ENCODE measurements at regions not wholly inside any gene's neighbourhood (a gene's known extent, or its start where the extent isn't known, plus 50 kb on each side); places are given as distances from the start of the nearest gene placed in this dataset.

- DNase-seq (ENCODE audit: low read depth, low spot score) = no peak
- H3K4me3 ChIP-seq (ENCODE audit: control insufficient read depth in 2 of 3, extremely low read depth in 1 of 3, insufficient read depth in 2 of 3, low read depth in 1 of 3, low read length in 3 of 3) = no peak overlapping the region
- H3K4me2 ChIP-seq (ENCODE audit: control insufficient read depth, extremely low read depth, insufficient read depth, low read depth, low read length) = no peak overlapping the region
- no peaks in the 10 kb centered on the region for H3K27me3 ChIP-seq (ENCODE audit: control insufficient read depth, extremely low read depth, insufficient read depth, low read length)
- no peak for FAIRE-seq
- dilution Hi-C loops (cut with MboI; ENCODE audit: extremely low pct_ligation_motif_present, low sequenced_read_pairs) = no loop called here
- no peaks in the 10 kb centered on the region for H3K4me1 ChIP-seq (ENCODE audit: control insufficient read depth, extremely low read depth, insufficient read depth, low read length)
- no peaks in the 10 kb centered on the region for H3K36me3 ChIP-seq (ENCODE audit: control insufficient read depth in 2 of 2, extremely low read depth in 1 of 2, insufficient read depth in 2 of 2, low read length in 2 of 2)
- no peaks in the 10 kb centered on the region for H3K79me2 ChIP-seq (ENCODE audit: control insufficient read depth, insufficient read depth, low read length)
- no peaks in the 10 kb centered on the region for H3K9me1 ChIP-seq (ENCODE audit: control insufficient read depth, extremely low read depth, insufficient read depth, low read length)
- no peaks in the 10 kb centered on the region for H4K20me1 ChIP-seq (ENCODE audit: control insufficient read depth, extremely low read depth, insufficient read depth, low read length)
- TF ChIP-seq EZH2 (IDR thresholded peaks at IDR 0.05; ENCODE audit: low read length) (no peak), CTCF (optimal IDR thresholded peaks at IDR 0.05 in 1 of 3, IDR thresholded peaks at IDR 0.05 in 1 of 3, conservative IDR thresholded peaks at IDR 0.05 in 1 of 3; ENCODE audit: extremely low read depth in 1 of 3, insufficient read depth in 2 of 3, low read length in 3 of 3) (no peak)
- H3K27ac ChIP-seq (ENCODE audit: control insufficient read depth, insufficient read depth, low read length) = no peak overlapping the region
- H3K9ac ChIP-seq (ENCODE audit: control insufficient read depth, extremely low read depth, insufficient read depth, low read length) = no peak overlapping the region
- no peaks in the 10 kb centered on the region for H3K9me3 ChIP-seq (ENCODE audit: control insufficient read depth, low read depth, low read length)
- H2AFZ ChIP-seq (ENCODE audit: control insufficient read depth, low read length) = no peak overlapping the region
These were observed 385.1 kb downstream of the CADM1 start for GRCh38 chr11:115119146-115119545.

Measured in keratinocyte (primary cell).